Posterior cingulate gyrus (tissue), 11 donors: ENCODE measurements at regions not wholly inside any gene's neighbourhood (a gene's known extent, or its start where the extent isn't known, plus 50 kb on each side); places are given as distances from the start of the nearest gene placed in this dataset.

ENCODE experiments used
- DNase-seq, 10 donors: peaks; one replicate each; pipeline versions ENCODE4 v3.0.0 to v3.0.0-alpha.2; 2020 to 2021; ENCODE audit warnings: mixed read lengths in 3 of 10
- intact Hi-C: fragments of 100-400 bp; cut with DNase I; formaldehyde crosslinking; loops from one replicate; pipeline ENCODE4 v1.15.1; 2023

DNA sequence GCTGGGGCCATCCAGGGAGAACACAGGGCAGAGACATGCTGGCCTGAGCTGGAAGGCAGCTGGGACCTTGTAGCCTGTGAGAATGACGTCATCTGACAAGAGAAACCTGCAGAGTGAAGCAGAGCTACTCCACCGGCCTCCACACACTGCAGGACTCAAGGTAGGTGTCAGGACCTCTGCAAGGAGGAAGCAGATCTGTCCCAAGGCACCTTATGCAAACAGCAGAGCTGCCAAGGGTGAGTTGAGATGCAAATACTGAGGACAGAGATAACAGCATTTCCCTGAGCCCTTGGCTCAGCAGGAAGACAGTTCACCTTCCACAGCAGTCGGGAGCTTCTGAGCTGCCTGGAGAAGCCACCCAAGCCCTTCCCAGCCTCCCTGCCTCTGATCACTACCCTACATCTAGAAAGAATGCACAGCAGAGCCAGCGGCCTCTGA is 51.9 kb upstream of the IGSF9B start:
- peak in 2 of 10 donors; percentile 12 to 23 for DNase-seq
- intact Hi-C loops: no loop called here

DNA sequence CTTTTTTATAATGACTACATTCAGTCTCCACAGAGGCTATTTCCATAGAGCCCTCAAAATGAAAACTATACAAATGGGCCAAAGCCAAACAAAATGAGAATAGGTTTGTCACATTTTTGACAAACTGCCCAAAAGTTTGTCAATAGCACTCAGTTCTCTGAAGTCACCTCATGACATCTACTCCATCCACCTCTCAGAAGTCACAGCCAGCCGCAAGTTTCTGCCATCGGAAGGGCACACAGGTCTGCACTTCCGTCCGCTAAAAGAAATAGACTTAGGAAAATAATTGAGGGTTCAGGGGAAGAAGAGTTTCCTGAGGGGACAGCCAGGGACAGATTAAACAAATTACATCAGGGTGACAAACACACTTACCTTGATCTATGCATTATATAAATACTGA is 55.4 kb upstream of the JAM3 start:
- peak in 2 of 10 donors; percentile 3 to 64 for DNase-seq
- intact Hi-C loops: no loop called here

DNA sequence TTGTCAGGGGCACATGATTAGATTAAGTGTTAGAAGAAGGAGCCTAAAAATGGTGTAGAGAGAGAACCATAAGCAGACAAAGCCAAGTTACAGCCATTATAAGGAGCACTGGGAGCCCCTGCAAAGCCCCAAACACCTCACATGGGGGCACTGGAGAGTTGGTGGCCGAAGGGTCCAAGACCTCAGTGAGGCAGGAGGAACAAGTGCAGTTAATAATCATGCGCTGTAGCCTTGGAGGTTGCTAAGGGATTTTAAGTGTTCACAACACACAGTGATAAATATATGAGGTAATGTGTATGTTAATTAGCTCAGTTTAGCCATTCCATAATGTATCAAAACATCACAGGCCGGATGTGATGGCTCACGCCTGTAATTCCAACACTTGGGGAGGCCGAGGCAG is 54.4 kb upstream of the JAM3 start:
- intact Hi-C loops: no loop called here
- peak in 1 of 10 donors; percentile 8 for DNase-seq

DNA sequence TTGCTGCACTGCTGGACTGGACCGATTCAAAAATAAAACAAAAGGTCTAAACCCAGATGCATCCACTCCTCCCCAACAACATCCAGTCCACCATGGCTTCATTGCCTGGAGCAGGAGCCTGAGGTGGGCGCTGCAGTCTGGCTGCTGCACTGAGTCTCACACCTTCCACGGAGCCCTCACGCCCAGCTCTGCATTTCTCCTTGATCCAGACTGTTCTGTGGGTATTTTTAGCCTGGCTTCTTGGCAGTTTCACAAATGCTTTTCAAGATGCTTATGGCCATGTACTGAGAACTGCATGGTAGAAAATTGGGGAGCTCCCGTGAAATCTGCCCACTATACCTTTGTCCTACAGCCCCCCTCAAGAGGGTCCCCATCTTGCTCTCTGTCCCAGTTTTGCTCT is 53.3 kb upstream of the JAM3 start:
- intact Hi-C loops: no loop called here
- peak in 5 of 10 donors; percentile 47 to 93 (median 86) for DNase-seq

GRCh38 chr11:134017511-134018430 is 51.1 kb upstream of the JAM3 start:
- peak in 3 of 10 donors; percentile 23 to 87 (median 74) for DNase-seq
- intact Hi-C loops: no loop called here
